Lower leg skin (tissue), 3 donors: ENCODE measurements at regions not wholly inside any gene's neighbourhood (a gene's known extent, or its start where the extent isn't known, plus 50 kb on each side); places are given as distances from the start of the nearest gene placed in this dataset.

Source experiments
- POLR2A ChIP-seq, 2 donors: fragments of 450-650 bp; IDR thresholded peaks; one replicate each; pipeline ENCODE4 v1.6.1; 2016 to 2017; ENCODE audit warnings: antibody characterized with exemption in 2 of 2, mild to moderate bottlenecking in 1 of 2, moderate library complexity in 1 of 2
- TF ChIP-seq, protein P1 (sequence below), 3 donors: fragments of 450-650 bp; IDR thresholded peaks; one replicate each; pipeline ENCODE4 v1.5.1; 2016; ENCODE audit warnings: antibody characterized with exemption in 3 of 3, mild to moderate bottlenecking in 3 of 3, moderate library complexity in 2 of 3

GRCh38 chr13:81987677-81988357 is 1646.9 kb upstream of the SPRY2 start:
- TF ChIP-seq, protein P1, sequence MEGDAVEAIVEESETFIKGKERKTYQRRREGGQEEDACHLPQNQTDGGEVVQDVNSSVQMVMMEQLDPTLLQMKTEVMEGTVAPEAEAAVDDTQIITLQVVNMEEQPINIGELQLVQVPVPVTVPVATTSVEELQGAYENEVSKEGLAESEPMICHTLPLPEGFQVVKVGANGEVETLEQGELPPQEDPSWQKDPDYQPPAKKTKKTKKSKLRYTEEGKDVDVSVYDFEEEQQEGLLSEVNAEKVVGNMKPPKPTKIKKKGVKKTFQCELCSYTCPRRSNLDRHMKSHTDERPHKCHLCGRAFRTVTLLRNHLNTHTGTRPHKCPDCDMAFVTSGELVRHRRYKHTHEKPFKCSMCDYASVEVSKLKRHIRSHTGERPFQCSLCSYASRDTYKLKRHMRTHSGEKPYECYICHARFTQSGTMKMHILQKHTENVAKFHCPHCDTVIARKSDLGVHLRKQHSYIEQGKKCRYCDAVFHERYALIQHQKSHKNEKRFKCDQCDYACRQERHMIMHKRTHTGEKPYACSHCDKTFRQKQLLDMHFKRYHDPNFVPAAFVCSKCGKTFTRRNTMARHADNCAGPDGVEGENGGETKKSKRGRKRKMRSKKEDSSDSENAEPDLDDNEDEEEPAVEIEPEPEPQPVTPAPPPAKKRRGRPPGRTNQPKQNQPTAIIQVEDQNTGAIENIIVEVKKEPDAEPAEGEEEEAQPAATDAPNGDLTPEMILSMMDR (IDR thresholded peaks at IDR 0.05) = no peak
- no peak for TF ChIP-seq POLR2A (IDR thresholded peaks at IDR 0.05)
